Left ventricle myocardium superior (tissue), 1 donor: ENCODE measurements at regions not wholly inside any gene's neighbourhood (a gene's known extent, or its start where the extent isn't known, plus 50 kb on each side); places are given as distances from the start of the nearest gene placed in this dataset.

Experiments used
- ATAC-seq: fragments of 200-7000 bp; cut with Tn5 transposase; one replicate; pipeline ENCODE4 v1.9.1; 2020; ENCODE audit warnings: mild to moderate bottlenecking, moderate library complexity
- DNase-seq: peaks from one replicate; pipeline ENCODE4 v3.0.0-alpha.2; 2020
- intact Hi-C: fragments of 100-400 bp; cut with micrococcal nuclease; formaldehyde crosslinking; loops from one replicate; pipeline ENCODE4 v1.11.0; 2022
- donor health status: DM: no; HTN: yes; CAD: no; lungs with severe emphysema.

DNA sequence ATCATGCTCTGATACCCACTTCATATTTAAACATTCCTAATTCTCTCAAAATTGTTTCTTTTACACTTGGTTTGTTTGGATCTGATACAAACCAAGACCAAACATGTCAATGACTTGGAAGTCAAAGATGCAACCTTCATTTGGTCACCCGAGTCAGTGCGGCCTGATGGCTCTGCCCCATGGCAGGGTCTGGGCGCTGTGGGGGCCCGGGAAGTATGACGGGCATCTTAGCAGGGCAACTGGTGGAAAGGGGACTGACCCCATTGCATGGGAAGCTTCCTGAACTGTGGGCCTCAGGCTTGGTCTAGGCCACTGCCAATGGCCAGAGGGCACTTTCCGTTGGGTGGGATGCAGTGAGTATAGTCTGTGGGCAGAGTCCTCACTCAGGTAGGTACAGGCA, 178.0 kb downstream of the KATNIP start:
- DNase-seq, result no peak
- intact Hi-C loops, result no loop called here

DNA sequence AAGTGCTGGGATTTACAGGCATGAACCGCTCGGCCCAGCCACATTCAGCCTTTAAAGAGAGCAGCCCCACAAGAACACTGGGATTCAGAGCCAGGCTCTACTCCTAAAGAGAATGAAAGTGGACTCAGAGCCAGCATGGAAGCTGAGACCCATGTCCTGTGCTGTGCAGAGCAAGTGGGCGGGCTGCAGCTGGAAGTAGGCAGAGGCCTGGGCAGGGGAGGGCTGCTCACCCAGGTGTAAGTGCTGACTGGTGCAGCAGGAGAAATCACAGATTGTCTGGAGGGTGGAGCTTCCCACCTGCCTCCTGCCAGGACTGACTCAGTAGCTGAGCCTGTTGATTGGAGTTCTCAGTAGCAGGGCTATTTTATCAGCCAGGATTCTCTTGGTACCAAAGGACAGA, 178.7 kb downstream of the KATNIP start:
- ATAC-seq (no peak), DNase-seq (no peak)
- intact Hi-C loops, result no loop called here

More for the DNA sequence above, 178.0 kb downstream of the KATNIP start:
- no peak for ATAC-seq

DNA sequence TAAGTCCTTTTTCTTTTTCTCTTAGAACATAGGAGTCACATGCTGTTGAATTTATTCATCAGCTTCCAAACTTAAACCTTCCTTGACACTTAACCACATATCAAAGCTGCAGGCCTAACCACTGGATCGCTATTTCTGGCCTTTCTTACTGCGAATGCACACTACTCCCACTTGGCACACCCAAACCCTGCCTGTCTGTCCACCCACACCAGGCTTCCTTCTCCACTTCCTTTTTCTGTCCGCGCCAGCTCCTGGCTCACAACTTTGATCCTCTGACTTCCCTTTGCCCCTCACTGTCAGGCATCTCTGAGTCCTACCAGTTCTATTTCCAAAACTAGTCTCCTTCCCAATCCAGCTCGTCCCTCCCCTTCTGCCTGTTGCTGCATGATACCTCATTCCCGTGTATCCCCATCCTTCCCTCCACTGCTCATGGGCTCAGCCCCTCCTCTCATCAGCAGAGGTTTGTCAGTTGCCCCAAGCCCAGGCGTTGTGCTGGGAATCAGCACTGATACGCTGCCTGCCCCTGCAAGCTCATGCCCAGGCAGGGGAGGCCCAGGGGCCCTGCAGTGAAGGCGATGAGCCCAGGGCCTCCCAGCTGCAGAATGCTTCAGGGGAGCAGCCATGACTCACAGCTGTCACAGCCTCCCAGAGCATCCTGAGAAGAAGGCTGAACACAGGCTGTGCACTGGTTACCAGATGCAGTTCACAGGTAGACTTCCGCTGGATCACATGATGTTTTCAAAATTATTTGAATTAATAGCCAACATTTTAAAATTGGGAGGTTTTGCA, 179.8 kb downstream of the KATNIP start:
- DNase-seq (no peak), ATAC-seq (peak; percentile 27)
- intact Hi-C loops, result no loop called here

DNA sequence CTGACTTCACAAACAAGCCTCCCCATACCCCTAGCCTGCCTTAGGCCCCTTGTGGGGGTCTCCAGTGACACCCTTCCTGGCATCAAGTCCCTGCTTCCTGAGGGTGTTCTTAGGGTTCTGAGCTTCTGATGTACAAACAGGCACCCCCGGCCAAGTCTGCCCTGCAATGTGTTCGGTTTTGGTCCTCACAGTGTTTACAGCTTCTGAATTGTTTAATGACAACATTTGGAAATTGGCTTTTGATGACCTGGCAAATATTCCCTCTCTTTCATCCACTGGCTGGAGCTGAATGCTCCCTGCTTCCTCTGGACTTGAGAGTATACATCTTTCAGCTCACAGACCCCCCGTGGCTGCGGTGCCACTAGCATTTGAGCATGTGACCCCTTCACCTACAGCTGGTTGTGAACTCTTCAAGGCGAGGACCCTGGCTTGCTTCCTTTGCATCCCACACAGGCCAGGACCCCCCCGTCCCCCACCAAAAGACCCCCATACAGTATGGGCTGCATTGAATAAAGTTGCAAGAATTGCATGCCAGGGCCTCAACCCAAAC, 180.8 kb downstream of the KATNIP start:
- DNase-seq (no peak), ATAC-seq (no peak)
- intact Hi-C loops, result no loop called here

DNA sequence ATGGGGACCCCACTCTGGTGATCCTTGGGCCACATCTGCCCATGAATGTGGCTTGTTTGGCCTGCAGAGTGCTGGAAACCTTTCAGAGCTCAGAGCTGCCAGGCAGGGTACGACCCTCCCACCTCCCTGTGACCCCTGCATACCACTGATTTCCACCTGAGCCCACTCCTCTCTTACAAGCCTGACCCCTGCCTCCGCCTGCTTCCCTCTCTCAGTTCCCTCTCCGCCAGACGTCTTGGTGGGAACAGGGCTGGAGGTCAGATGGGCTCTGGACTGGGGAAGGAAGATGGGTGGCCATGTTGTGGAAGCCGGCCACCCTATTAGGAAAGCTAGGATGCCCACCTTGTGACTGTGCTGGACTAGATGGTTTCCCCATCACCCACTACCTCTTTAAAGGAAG, 185.1 kb downstream of the KATNIP start:
- intact Hi-C loops, result no loop called here

DNA sequence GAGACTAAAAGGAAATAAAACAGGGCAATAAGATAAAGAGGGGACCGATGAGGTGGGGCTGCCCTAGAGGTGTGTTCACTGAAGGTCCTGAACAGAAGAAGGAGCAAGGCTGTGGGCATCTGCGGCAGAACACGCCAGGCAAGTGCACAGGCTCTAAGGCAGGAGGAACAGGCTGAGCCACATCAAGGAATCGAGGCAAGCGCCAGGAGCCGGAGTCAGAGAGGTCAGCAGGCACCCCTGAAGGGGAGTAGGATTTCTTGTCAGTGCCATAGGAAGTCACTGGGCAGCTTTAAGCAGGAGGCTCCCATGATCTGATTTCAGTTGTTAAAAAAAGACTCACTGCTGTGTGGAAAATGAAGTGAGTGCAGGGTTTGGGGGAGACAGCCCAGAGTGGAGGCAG, 186.5 kb downstream of the KATNIP start:
- intact Hi-C loops, result no loop called here
- ATAC-seq, result no peak
- DNase-seq, result no peak

More for the DNA sequence above, 185.1 kb downstream of the KATNIP start:
- no peak for DNase-seq
- no peak for ATAC-seq

DNA sequence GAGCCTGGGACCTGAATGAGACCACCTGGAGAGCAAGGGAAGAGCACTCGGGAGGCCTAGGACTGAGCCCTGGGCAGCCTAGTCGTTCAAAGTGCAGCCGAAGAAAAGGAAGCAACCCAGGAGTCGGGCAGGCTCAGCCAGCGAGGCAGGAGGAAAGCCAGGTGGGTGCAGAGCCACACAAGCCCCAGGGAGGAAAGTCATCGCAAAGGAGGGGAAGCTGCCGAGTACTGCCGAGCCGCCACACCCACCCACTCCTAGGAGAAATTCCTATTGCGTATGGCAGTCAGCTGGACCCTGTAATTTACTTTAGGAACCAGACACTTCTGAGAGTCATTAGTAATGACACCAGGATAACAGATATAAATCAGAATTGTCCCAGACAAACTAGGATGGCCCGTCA, 187.6 kb downstream of the KATNIP start:
- no peak for DNase-seq
- intact Hi-C loops, result no loop called here
- no peak for ATAC-seq
